H9 (cell line): ENCODE measurements at regions not wholly inside any gene's neighbourhood (a gene's known extent, or its start where the extent isn't known, plus 50 kb on each side); places are given as distances from the start of the nearest gene placed in this dataset.

Experiments
- DNase-seq: peaks from one replicate; pipeline ENCODE4 v3.0.0-alpha.2; 2017
- H2AFZ ChIP-seq: one replicate; pipeline ENCODE4 v1.6.1; 2013; ENCODE audit warnings: mild to moderate bottlenecking, low read length, control low read depth, moderate library complexity
- H2AK5ac ChIP-seq: 2 replicates; pipeline ENCODE4 v1.6.1; 2013; ENCODE audit warnings: low read length, control low read depth, mixed read lengths; ENCODE audit not compliant: insufficient read length
- H2BK120ac ChIP-seq: one replicate; pipeline ENCODE4 v1.6.1; 2013; ENCODE audit warnings: low read depth, mild to moderate bottlenecking, low read length, control low read depth, inconsistent platforms; ENCODE audit not compliant: poor library complexity, severe bottlenecking
- H2BK12ac ChIP-seq: 2 replicates; pipeline ENCODE4 v1.6.1; 2013; ENCODE audit warnings: low read length, control low read depth, mixed read lengths, low read depth; ENCODE audit not compliant: insufficient read length
- H2BK15ac ChIP-seq: 2 replicates; pipeline ENCODE4 v1.6.1; 2013; ENCODE audit warnings: low read depth, low read length, control low read depth
- H2BK20ac ChIP-seq: one replicate; pipeline ENCODE4 v1.6.1; 2013; ENCODE audit warnings: low read depth, mild to moderate bottlenecking, low read length, control low read depth, inconsistent platforms; ENCODE audit not compliant: poor library complexity, severe bottlenecking
- H2BK5ac ChIP-seq: 2 replicates; pipeline ENCODE4 v1.6.1; 2013; ENCODE audit warnings: low read length, control low read depth, mixed read lengths; ENCODE audit not compliant: insufficient read length
- H3K14ac ChIP-seq: 2 replicates; pipeline ENCODE4 v1.6.1; 2013; ENCODE audit warnings: low read length, control low read depth; ENCODE audit not compliant: insufficient read depth
- H3K18ac ChIP-seq: 2 replicates; pipeline ENCODE4 v1.6.1; 2013; ENCODE audit warnings: low read depth, mild to moderate bottlenecking, mixed read lengths, low read length, control low read depth; ENCODE audit not compliant: insufficient read length
- H3K23ac ChIP-seq: 2 replicates; pipeline ENCODE4 v1.6.1; 2013; ENCODE audit warnings: low read length, control low read depth, mixed read lengths, low read depth; ENCODE audit not compliant: insufficient read length
- H3K23me2 ChIP-seq: 2 replicates; pipeline ENCODE4 v1.6.1; 2013; ENCODE audit warnings: low read depth, mild to moderate bottlenecking, mixed read lengths, low read length, control low read depth; ENCODE audit not compliant: insufficient read length, poor library complexity, severe bottlenecking
- H3K27ac ChIP-seq: 2 replicates; pipeline ENCODE4 v1.5.1; 2013; ENCODE audit warnings: low read length, control low read depth, mixed read lengths, low read depth; ENCODE audit not compliant: insufficient read length
- H3K27me3 ChIP-seq: 2 replicates; pipeline ENCODE4 v1.6.1; 2013; ENCODE audit warnings: low read length, control low read depth, inconsistent platforms; ENCODE audit not compliant: insufficient read depth
- H3K4ac ChIP-seq: 2 replicates; pipeline ENCODE4 v1.6.1; 2013; ENCODE audit warnings: low read depth, mild to moderate bottlenecking, control low read depth, inconsistent platforms, low read length, moderate library complexity
- H3K4me1 ChIP-seq: 2 replicates; pipeline ENCODE4 v1.6.1; 2013; ENCODE audit warnings: low read length, control low read depth, inconsistent platforms; ENCODE audit not compliant: insufficient read depth
- H3K4me2 ChIP-seq: 2 replicates; pipeline ENCODE4 v1.6.1; 2013; ENCODE audit warnings: low read length, control low read depth, mixed read lengths; ENCODE audit not compliant: insufficient read length, insufficient read depth
- H3K56ac ChIP-seq: 2 replicates; pipeline ENCODE4 v1.6.1; 2013; ENCODE audit warnings: low read depth, mild to moderate bottlenecking, mixed read lengths, low read length, control low read depth; ENCODE audit not compliant: insufficient read length
- H3K79me1 ChIP-seq: 2 replicates; pipeline ENCODE4 v1.6.1; 2013; ENCODE audit warnings: low read depth, mild to moderate bottlenecking, moderate library complexity, low read length, control low read depth, inconsistent platforms; ENCODE audit not compliant: insufficient read depth, poor library complexity, severe bottlenecking
- H3K79me2 ChIP-seq: 2 replicates; pipeline ENCODE4 v1.6.1; 2013; ENCODE audit warnings: low read length, control low read depth, inconsistent platforms; ENCODE audit not compliant: insufficient read depth
- H3K9ac ChIP-seq: 2 replicates; pipeline ENCODE4 v1.6.1; 2013; ENCODE audit warnings: low read length, control low read depth, mixed read lengths; ENCODE audit not compliant: insufficient read length; ENCODE audit errors: extremely low read depth
- H3K9me3 ChIP-seq: one replicate; pipeline ENCODE4 v1.6.1; 2013; ENCODE audit warnings: low read depth, low read length, inconsistent platforms; ENCODE audit not compliant: control insufficient read depth
- H3T11ph ChIP-seq: one replicate; pipeline ENCODE4 v1.6.1; 2013; ENCODE audit warnings: mild to moderate bottlenecking, low read length, control low read depth, inconsistent platforms
- H4K20me1 ChIP-seq: one replicate; pipeline ENCODE4 v1.6.1; 2013; ENCODE audit not compliant: control insufficient read depth, insufficient read length, insufficient read depth
- H4K5ac ChIP-seq: 2 replicates; pipeline ENCODE4 v1.6.1; 2013; ENCODE audit warnings: low read depth, mild to moderate bottlenecking, mixed read lengths, low read length, control low read depth; ENCODE audit not compliant: insufficient read length
- H4K8ac ChIP-seq: replicated peaks from 2 replicates; pipeline ENCODE4 v1.6.1; 2013; ENCODE audit warnings: low read length, control low read depth, mixed read lengths, low read depth; ENCODE audit not compliant: insufficient read length
- H4K91ac ChIP-seq: 2 replicates; pipeline ENCODE4 v1.6.1; 2013; ENCODE audit warnings: low read depth, mild to moderate bottlenecking, moderate library complexity, mixed read lengths, low read length, control low read depth; ENCODE audit not compliant: insufficient read length
- H3K27ac Mint-ChIP-seq, 3 experiments: 2 replicates in 2 of 3; 3 replicates in 1 of 3; pipeline ENCODE4 v1.8.0; 2020 to 2021; ENCODE audit warnings: mixed read lengths in 3 of 3, mild to moderate bottlenecking in 1 of 3, moderate library complexity in 1 of 3
- H3K27me3 Mint-ChIP-seq: 2 replicates; pipeline ENCODE4 v1.8.0; 2021; ENCODE audit warnings: low read depth, mild to moderate bottlenecking, moderate library complexity, mixed read lengths
- H3K36me3 Mint-ChIP-seq, 3 experiments: 2 replicates in 2 of 3; 3 replicates in 1 of 3; pipeline ENCODE4 v1.8.0; 2020 to 2021; ENCODE audit warnings: low read depth in 3 of 3, mixed read lengths in 3 of 3; ENCODE audit not compliant: insufficient read depth in 1 of 3
- H3K4me1 Mint-ChIP-seq, 2 experiments: 2 replicates each; pipeline ENCODE4 v1.8.0; 2020; ENCODE audit warnings: mixed read lengths in 2 of 2
- H3K4me3 Mint-ChIP-seq, 2 experiments: 2 replicates in 1 of 2; 3 replicates in 1 of 2; pipeline ENCODE4 v1.8.0; 2020 to 2021; ENCODE audit warnings: mild to moderate bottlenecking in 2 of 2, mixed read lengths in 2 of 2, moderate library complexity in 1 of 2
- H3K9me3 Mint-ChIP-seq, 2 experiments: 2 replicates in 1 of 2; 3 replicates in 1 of 2; pipeline ENCODE4 v1.8.0; 2020; ENCODE audit warnings: mild to moderate bottlenecking in 2 of 2, mixed read lengths in 2 of 2, moderate library complexity in 1 of 2
- CTCF ChIP-seq: fragments of 200-600 bp; sonication (generic); conservative IDR thresholded peaks from 3 replicates; pipeline ENCODE4 v1.8.0; 2021; ENCODE audit warnings: antibody characterized with exemption, mild to moderate bottlenecking
- WGBS: extraction: QIAGEN DNeasy Blood & Tissue Kit; methylation state at CpG from one replicate; pipeline ENCODE4 v1.1.7; 2013; ENCODE audit warnings: missing lambda C conversion rate, low lambda C conversion rate, mixed read lengths; ENCODE audit not compliant: insufficient read length; ENCODE audit errors: extremely low coverage; 5-methylcytosine and 5-hydroxymethylcytosine counted together

DNA sequence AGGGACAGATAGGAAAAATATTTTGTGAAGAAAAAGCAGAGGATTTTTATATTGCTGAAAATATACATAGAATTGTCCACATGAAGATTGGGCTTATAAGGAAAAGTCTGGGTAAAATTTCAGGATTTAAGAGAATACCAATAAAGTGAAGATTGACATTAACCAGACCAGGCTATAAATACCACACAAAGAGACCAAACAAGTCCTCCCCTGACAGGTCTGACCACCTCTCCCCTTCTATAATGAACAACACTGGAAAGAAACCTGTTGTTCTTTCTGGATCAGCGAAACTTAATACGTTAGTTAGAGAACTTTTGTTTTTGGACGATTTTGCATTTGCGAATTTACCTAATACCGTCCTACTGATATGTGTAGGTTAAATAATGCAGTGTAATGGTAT is 138.3 kb downstream of the ISL1 start:
- H4K91ac ChIP-seq = no peak overlapping the region
- WGBS = no CpG with 5 or more reads among the region's 5 CpGs
- no peaks in the 10 kb centered on the region for H3K23me2 ChIP-seq
- H2AK5ac ChIP-seq = no peak overlapping the region
- no peak overlapping the region for H3K27ac ChIP-seq
- H2BK20ac ChIP-seq = no peak overlapping the region
- H3T11ph ChIP-seq = no peak overlapping the region
- H3K4ac ChIP-seq = no peak overlapping the region
- H2AFZ ChIP-seq = no peak overlapping the region
- no peaks in the 10 kb centered on the region for H3K27me3 Mint-ChIP-seq
- H3K4me2 ChIP-seq = no peak overlapping the region
- peaks cover 0 to 9% of the 10 kb centered on the region in 2 experiments; a peak in 2 of 4 replicates for H3K4me1 Mint-ChIP-seq
- H3K27me3 ChIP-seq = no peaks in the 10 kb centered on the region
- H2BK5ac ChIP-seq = no peak overlapping the region
- H3K56ac ChIP-seq = no peak overlapping the region
- H3K9me3 ChIP-seq = no peaks in the 10 kb centered on the region
- no peak overlapping the region for H4K8ac ChIP-seq
- H2BK12ac ChIP-seq = no peak overlapping the region
- H3K9ac ChIP-seq = no peak overlapping the region
- H4K20me1 ChIP-seq = no peaks in the 10 kb centered on the region
- H3K9me3 Mint-ChIP-seq = no peaks in the 10 kb centered on the region
- no peaks in the 10 kb centered on the region for H3K4me1 ChIP-seq
- no peak overlapping the region for H3K18ac ChIP-seq
- no peak overlapping the region for H3K23ac ChIP-seq
- H2BK15ac ChIP-seq = no peak overlapping the region
- H3K79me1 ChIP-seq = no peaks in the 10 kb centered on the region
- no peak overlapping the region for H3K27ac Mint-ChIP-seq
- no peaks in the 10 kb centered on the region for H3K79me2 ChIP-seq
- DNase-seq = no peak
- no peaks in the 10 kb centered on the region for H3K36me3 Mint-ChIP-seq
- no peak overlapping the region for H3K4me3 Mint-ChIP-seq
- H3K14ac ChIP-seq = no peak overlapping the region
- H4K5ac ChIP-seq = no peak overlapping the region
- H2BK120ac ChIP-seq = no peak overlapping the region
- TF ChIP-seq CTCF = no peak
